ENCODE measurements at regions not wholly inside any gene's neighbourhood (a gene's known extent, or its start where the extent isn't known, plus 50 kb on each side); places are given as distances from the start of the nearest gene placed in this dataset.
"Not testable (repeated sequence)": the region's sequence is repeated elsewhere in the genome, so short reads cannot be mapped to it uniquely, and the experiment has no call there.

DNA sequence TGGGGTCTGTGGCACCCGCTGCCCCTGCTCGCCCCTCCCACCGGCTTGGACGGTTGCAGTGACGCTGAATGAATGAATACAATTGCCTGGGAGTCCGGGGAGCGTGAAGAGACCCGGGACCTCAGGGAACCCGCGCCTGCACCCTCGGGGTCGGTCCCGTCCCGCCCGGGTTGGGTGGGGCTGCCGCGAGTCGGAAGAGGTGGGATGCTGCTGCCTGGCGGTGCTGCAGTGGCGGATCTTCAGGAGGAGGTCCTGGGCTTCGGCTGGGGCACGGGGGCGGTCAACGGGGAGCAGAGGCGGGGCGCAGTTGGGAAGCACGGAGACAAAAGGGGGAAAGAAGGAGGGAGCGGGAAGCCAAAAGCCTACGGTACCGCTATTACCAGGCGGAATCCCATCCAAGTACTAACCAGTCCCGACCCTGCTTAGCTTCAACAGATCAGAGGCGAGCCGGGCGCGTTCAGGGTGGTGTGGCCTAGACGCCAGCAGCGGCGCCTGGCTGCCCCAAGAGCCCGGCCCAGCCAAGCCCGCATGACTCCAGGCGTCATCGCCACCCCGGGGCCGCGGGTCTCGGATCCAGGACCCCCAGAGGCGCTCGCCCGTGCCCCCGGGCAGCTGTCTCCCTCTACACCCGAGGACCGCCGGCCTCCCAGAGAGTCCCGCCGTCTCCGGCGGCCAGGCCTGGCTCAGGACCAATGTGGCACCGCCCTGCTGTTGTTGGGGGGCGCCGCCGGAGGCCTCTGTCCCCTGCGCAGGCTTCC, 1612.3 kb downstream of the SPATA31A7 start:
- H3K9me3 ChIP-seq (ENCODE audit: low read depth, low read length, poor library complexity, severe bottlenecking); H3K36me3 ChIP-seq (ENCODE audit: insufficient read depth, low read length, poor library complexity, severe bottlenecking); CTCF ChIA-PET; H3K27me3 ChIP-seq (replicated peaks; ENCODE audit: insufficient read depth, low read depth, low read length, poor library complexity); POLR2A ChIA-PET (ENCODE audit: low non-redundant PET); BruUV-seq (replicated peaks); intact Hi-C loops (cut with micrococcal nuclease; ENCODE audit: unreplicated experiment); H3K4me1 ChIP-seq (ENCODE audit: insufficient read depth, low read length, poor library complexity, severe bottlenecking): not testable (repeated sequence)
- H3K27ac ChIP-seq (ENCODE audit: low read depth, low read length, poor library complexity, severe bottlenecking), result peak overlapping the region; percentile 60
- TF ChIP-seq, protein P1, sequence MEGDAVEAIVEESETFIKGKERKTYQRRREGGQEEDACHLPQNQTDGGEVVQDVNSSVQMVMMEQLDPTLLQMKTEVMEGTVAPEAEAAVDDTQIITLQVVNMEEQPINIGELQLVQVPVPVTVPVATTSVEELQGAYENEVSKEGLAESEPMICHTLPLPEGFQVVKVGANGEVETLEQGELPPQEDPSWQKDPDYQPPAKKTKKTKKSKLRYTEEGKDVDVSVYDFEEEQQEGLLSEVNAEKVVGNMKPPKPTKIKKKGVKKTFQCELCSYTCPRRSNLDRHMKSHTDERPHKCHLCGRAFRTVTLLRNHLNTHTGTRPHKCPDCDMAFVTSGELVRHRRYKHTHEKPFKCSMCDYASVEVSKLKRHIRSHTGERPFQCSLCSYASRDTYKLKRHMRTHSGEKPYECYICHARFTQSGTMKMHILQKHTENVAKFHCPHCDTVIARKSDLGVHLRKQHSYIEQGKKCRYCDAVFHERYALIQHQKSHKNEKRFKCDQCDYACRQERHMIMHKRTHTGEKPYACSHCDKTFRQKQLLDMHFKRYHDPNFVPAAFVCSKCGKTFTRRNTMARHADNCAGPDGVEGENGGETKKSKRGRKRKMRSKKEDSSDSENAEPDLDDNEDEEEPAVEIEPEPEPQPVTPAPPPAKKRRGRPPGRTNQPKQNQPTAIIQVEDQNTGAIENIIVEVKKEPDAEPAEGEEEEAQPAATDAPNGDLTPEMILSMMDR (conservative IDR thresholded peaks at IDR 0.05; ENCODE audit: low read depth, low read length), result 0 out of 2 replicates have a peak, but pooled peaks have one; percentile 18
- peak; percentile 89 for DNase-seq (ENCODE audit: low spot score)
- peak overlapping the region; percentile 55 for H3K4me3 ChIP-seq (ENCODE audit: low read depth, low read length, poor library complexity, severe bottlenecking)

DNA sequence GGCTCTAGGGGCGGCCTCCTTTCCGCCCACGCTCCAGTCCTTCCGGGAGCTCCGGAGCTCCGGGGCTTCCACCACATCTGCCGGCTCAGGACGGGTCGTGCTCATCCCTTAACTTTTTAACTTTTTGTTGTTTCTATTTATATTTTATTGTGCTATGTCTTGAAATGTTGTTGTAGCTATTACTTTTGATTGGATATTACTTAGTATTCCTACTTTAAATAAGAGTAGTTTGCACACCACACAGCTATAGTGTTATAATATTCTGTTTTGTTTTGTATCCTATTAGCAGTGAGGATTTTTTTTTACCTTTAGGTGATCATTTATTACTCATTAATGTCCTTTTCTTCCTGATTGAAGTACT, 1612.9 kb downstream of the SPATA31A7 start:
- H3K4me1 ChIP-seq (ENCODE audit: insufficient read depth, low read length, poor library complexity, severe bottlenecking); POLR2A ChIA-PET (ENCODE audit: low non-redundant PET); CTCF ChIA-PET; H3K9me3 ChIP-seq (ENCODE audit: low read depth, low read length, poor library complexity, severe bottlenecking); intact Hi-C loops (cut with micrococcal nuclease; ENCODE audit: unreplicated experiment); H3K36me3 ChIP-seq (ENCODE audit: insufficient read depth, low read length, poor library complexity, severe bottlenecking); H3K27me3 ChIP-seq (replicated peaks; ENCODE audit: insufficient read depth, low read depth, low read length, poor library complexity); BruUV-seq (replicated peaks); DNase-seq (ENCODE audit: low spot score): not testable (repeated sequence)
- peak overlapping the region; percentile 60 for H3K27ac ChIP-seq (ENCODE audit: low read depth, low read length, poor library complexity, severe bottlenecking)
- H3K4me3 ChIP-seq (ENCODE audit: low read depth, low read length, poor library complexity, severe bottlenecking), result peak overlapping the region; percentile 55

- CTCF ChIA-PET; intact Hi-C loops (cut with micrococcal nuclease; ENCODE audit: unreplicated experiment); H3K9me3 ChIP-seq (ENCODE audit: low read depth, low read length, poor library complexity, severe bottlenecking); H3K27me3 ChIP-seq (replicated peaks; ENCODE audit: insufficient read depth, low read depth, low read length, poor library complexity); H3K27ac ChIP-seq (ENCODE audit: low read depth, low read length, poor library complexity, severe bottlenecking); H3K36me3 ChIP-seq (ENCODE audit: insufficient read depth, low read length, poor library complexity, severe bottlenecking); POLR2A ChIA-PET (ENCODE audit: low non-redundant PET); H3K4me1 ChIP-seq (ENCODE audit: insufficient read depth, low read length, poor library complexity, severe bottlenecking): not testable (repeated sequence)
- BruUV-seq (replicated peaks), result TSS peak; percentile 71
- DNase-seq (ENCODE audit: low spot score), result peak; percentile 19
- peak overlapping the region; percentile 55 for H3K4me3 ChIP-seq (ENCODE audit: low read depth, low read length, poor library complexity, severe bottlenecking)
These were observed 1613.3 kb downstream of the SPATA31A7 start for GRCh38 chr9:62803099-62803498.

DNA sequence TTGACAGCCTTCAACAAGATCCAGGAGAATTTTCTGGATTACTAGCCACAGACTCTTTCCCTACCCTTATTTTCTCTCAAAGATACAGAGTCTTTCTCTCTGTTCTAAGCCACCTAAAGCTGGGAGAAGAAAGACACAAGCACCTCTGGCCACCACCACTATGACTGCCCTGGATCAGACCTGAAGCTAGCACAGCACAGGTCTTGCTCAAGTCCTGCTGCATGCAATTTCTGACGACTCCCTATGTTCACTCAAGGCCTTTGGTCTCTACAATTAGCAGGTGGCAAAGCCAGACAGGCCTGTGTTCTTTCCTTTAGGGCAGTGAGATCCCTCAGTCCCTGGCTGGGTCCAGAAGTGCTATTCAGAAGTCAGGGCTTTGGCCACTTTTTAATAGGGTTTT, 1614.5 kb downstream of the SPATA31A7 start:
- CTCF ChIA-PET; H3K9me3 ChIP-seq (ENCODE audit: low read depth, low read length, poor library complexity, severe bottlenecking); intact Hi-C loops (cut with micrococcal nuclease; ENCODE audit: unreplicated experiment); DNase-seq (ENCODE audit: low spot score); H3K27me3 ChIP-seq (replicated peaks; ENCODE audit: insufficient read depth, low read depth, low read length, poor library complexity); H3K4me1 ChIP-seq (ENCODE audit: insufficient read depth, low read length, poor library complexity, severe bottlenecking); BruUV-seq (replicated peaks); H3K27ac ChIP-seq (ENCODE audit: low read depth, low read length, poor library complexity, severe bottlenecking); H3K4me3 ChIP-seq (ENCODE audit: low read depth, low read length, poor library complexity, severe bottlenecking); POLR2A ChIA-PET (ENCODE audit: low non-redundant PET); H3K36me3 ChIP-seq (ENCODE audit: insufficient read depth, low read length, poor library complexity, severe bottlenecking): not testable (repeated sequence)

- H3K4me1 ChIP-seq (ENCODE audit: insufficient read depth, low read length, poor library complexity, severe bottlenecking); H3K36me3 ChIP-seq (ENCODE audit: insufficient read depth, low read length, poor library complexity, severe bottlenecking); H3K27me3 ChIP-seq (replicated peaks; ENCODE audit: insufficient read depth, low read depth, low read length, poor library complexity); CTCF ChIA-PET; POLR2A ChIA-PET (ENCODE audit: low non-redundant PET); H3K27ac ChIP-seq (ENCODE audit: low read depth, low read length, poor library complexity, severe bottlenecking); intact Hi-C loops (cut with micrococcal nuclease; ENCODE audit: unreplicated experiment); H3K9me3 ChIP-seq (ENCODE audit: low read depth, low read length, poor library complexity, severe bottlenecking); H3K4me3 ChIP-seq (ENCODE audit: low read depth, low read length, poor library complexity, severe bottlenecking); BruUV-seq (replicated peaks); DNase-seq (ENCODE audit: low spot score): not testable (repeated sequence)
These were observed 1617.6 kb downstream of the SPATA31A7 start for GRCh38 chr9:62807424-62807823.

- CTCF ChIA-PET; H3K4me1 ChIP-seq (ENCODE audit: insufficient read depth, low read length, poor library complexity, severe bottlenecking); POLR2A ChIA-PET (ENCODE audit: low non-redundant PET); H3K36me3 ChIP-seq (ENCODE audit: insufficient read depth, low read length, poor library complexity, severe bottlenecking); H3K27me3 ChIP-seq (replicated peaks; ENCODE audit: insufficient read depth, low read depth, low read length, poor library complexity); H3K27ac ChIP-seq (ENCODE audit: low read depth, low read length, poor library complexity, severe bottlenecking); intact Hi-C loops (cut with micrococcal nuclease; ENCODE audit: unreplicated experiment); H3K9me3 ChIP-seq (ENCODE audit: low read depth, low read length, poor library complexity, severe bottlenecking); H3K4me3 ChIP-seq (ENCODE audit: low read depth, low read length, poor library complexity, severe bottlenecking); BruUV-seq (replicated peaks); DNase-seq (ENCODE audit: low spot score): not testable (repeated sequence)
These were observed 1618.2 kb downstream of the SPATA31A7 start for GRCh38 chr9:62808081-62808480.

GRCh38 chr9:62810318-62810717, 1620.5 kb downstream of the SPATA31A7 start:
- H3K27me3 ChIP-seq (replicated peaks; ENCODE audit: insufficient read depth, low read depth, low read length, poor library complexity); POLR2A ChIA-PET (ENCODE audit: low non-redundant PET); CTCF ChIA-PET; intact Hi-C loops (cut with micrococcal nuclease; ENCODE audit: unreplicated experiment); DNase-seq (ENCODE audit: low spot score); H3K9me3 ChIP-seq (ENCODE audit: low read depth, low read length, poor library complexity, severe bottlenecking); H3K36me3 ChIP-seq (ENCODE audit: insufficient read depth, low read length, poor library complexity, severe bottlenecking); BruUV-seq (replicated peaks); H3K27ac ChIP-seq (ENCODE audit: low read depth, low read length, poor library complexity, severe bottlenecking); H3K4me1 ChIP-seq (ENCODE audit: insufficient read depth, low read length, poor library complexity, severe bottlenecking); H3K4me3 ChIP-seq (ENCODE audit: low read depth, low read length, poor library complexity, severe bottlenecking): not testable (repeated sequence)

Data from A673 (cell line).